HepG2 (cell line): ENCODE measurements at regions not wholly inside any gene's neighbourhood (a gene's known extent, or its start where the extent isn't known, plus 50 kb on each side); places are given as distances from the start of the nearest gene placed in this dataset.

ENCODE experiments used
- TF ChIP-seq, protein P1 (sequence below): IDR thresholded peaks from 2 replicates; pipeline ENCODE4 v1.6.1; 2012; ENCODE audit warnings: low read depth, low read length, improper control_type of control experiment
- TF ChIP-seq, protein P2 (sequence below): sonication (generic); formaldehyde crosslinking; IDR thresholded peaks from 2 replicates; pipeline ENCODE4 v1.9.0; 2021; ENCODE audit warnings: missing genetic modification reagents, borderline replicate concordance
- TF ChIP-seq, protein P3 (sequence below): sonication (generic); formaldehyde crosslinking; IDR thresholded peaks from 2 replicates; pipeline ENCODE4 v1.5.0; 2020; ENCODE audit warnings: mild to moderate bottlenecking, low read depth, missing genetic modification reagents, borderline replicate concordance
- TF ChIP-seq, protein P4 (sequence below): sonication (generic); formaldehyde crosslinking; IDR thresholded peaks from 2 replicates; pipeline ENCODE4 v1.4.0; 2020; ENCODE audit warnings: missing genetic modification reagents
- TF ChIP-seq, protein P5 (sequence below): sonication (generic); formaldehyde crosslinking; IDR thresholded peaks from 2 replicates; pipeline ENCODE4 v1.8.1; 2022; ENCODE audit warnings: low read depth, mild to moderate bottlenecking, missing genetic modification reagents

DNA sequence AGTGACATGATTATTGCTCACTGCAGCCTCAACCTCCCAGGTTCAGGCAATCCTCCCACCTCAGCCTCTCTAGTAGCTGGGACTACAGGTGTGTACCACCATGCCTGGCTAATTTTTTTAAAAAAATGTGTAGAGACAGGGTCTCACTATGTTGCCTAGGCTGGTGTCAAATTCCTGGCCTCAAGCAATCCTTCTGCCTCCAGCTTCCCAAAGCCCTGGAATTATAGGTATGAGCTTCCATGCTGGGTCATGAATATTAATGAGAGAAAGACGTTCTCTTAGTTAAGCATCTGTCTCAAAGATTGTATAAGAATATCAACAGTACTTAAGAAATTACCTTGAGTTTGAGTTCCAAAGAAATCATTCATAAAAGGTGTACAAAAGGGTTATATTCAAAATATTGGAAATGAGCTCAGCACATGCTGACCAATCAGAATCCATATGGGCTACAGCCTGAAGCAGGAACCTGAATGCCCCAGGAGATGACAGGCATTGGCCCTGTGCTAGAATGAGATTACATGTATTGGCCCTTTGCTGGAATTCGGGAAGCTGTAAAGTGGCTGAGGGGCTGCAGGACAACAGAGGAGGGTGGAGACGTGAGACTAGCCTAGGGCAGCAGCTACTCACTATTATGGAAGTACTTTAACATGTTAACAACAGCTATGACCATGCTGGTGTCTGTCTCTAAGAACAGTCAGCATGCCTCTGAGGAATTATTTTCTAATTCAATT is 157.0 kb upstream of the CPNE8 start (continued):
- TF ChIP-seq, protein P1, sequence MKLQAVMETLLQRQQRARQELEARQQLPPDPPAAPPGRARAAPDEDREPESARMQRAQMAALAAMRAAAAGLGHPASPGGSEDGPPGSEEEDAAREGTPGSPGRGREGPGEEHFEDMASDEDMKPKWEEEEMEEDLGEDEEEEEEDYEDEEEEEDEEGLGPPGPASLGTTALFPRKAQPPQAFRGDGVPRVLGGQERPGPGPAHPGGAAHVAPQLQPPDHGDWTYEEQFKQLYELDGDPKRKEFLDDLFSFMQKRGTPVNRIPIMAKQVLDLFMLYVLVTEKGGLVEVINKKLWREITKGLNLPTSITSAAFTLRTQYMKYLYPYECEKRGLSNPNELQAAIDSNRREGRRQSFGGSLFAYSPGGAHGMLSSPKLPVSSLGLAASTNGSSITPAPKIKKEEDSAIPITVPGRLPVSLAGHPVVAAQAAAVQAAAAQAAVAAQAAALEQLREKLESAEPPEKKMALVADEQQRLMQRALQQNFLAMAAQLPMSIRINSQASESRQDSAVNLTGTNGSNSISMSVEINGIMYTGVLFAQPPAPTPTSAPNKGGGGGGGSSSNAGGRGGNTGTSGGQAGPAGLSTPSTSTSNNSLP, result no peak
- TF ChIP-seq, protein P2, sequence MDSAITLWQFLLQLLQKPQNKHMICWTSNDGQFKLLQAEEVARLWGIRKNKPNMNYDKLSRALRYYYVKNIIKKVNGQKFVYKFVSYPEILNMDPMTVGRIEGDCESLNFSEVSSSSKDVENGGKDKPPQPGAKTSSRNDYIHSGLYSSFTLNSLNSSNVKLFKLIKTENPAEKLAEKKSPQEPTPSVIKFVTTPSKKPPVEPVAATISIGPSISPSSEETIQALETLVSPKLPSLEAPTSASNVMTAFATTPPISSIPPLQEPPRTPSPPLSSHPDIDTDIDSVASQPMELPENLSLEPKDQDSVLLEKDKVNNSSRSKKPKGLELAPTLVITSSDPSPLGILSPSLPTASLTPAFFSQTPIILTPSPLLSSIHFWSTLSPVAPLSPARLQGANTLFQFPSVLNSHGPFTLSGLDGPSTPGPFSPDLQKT, result no peak
- TF ChIP-seq, protein P3, sequence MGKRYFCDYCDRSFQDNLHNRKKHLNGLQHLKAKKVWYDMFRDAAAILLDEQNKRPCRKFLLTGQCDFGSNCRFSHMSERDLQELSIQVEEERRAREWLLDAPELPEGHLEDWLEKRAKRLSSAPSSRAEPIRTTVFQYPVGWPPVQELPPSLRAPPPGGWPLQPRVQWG (CRISPR knock-in tag), result no peak
- TF ChIP-seq, protein P4, sequence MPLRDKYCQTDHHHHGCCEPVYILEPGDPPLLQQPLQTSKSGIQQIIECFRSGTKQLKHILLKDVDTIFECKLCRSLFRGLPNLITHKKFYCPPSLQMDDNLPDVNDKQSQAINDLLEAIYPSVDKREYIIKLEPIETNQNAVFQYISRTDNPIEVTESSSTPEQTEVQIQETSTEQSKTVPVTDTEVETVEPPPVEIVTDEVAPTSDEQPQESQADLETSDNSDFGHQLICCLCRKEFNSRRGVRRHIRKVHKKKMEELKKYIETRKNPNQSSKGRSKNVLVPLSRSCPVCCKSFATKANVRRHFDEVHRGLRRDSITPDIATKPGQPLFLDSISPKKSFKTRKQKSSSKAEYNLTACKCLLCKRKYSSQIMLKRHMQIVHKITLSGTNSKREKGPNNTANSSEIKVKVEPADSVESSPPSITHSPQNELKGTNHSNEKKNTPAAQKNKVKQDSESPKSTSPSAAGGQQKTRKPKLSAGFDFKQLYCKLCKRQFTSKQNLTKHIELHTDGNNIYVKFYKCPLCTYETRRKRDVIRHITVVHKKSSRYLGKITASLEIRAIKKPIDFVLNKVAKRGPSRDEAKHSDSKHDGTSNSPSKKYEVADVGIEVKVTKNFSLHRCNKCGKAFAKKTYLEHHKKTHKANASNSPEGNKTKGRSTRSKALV (CRISPR knock-in tag), result no peak
- TF ChIP-seq, protein P5, sequence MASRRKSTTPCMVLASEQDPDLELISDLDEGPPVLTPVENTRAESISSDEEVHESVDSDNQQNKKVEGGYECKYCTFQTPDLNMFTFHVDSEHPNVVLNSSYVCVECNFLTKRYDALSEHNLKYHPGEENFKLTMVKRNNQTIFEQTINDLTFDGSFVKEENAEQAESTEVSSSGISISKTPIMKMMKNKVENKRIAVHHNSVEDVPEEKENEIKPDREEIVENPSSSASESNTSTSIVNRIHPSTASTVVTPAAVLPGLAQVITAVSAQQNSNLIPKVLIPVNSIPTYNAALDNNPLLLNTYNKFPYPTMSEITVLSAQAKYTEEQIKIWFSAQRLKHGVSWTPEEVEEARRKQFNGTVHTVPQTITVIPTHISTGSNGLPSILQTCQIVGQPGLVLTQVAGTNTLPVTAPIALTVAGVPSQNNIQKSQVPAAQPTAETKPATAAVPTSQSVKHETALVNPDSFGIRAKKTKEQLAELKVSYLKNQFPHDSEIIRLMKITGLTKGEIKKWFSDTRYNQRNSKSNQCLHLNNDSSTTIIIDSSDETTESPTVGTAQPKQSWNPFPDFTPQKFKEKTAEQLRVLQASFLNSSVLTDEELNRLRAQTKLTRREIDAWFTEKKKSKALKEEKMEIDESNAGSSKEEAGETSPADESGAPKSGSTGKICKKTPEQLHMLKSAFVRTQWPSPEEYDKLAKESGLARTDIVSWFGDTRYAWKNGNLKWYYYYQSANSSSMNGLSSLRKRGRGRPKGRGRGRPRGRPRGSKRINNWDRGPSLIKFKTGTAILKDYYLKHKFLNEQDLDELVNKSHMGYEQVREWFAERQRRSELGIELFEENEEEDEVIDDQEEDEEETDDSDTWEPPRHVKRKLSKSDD, result no peak
